ENCODE measurements at regions not wholly inside any gene's neighbourhood (a gene's known extent, or its start where the extent isn't known, plus 50 kb on each side); places are given as distances from the start of the nearest gene placed in this dataset.
"Not testable (repeated sequence)": the region's sequence is repeated elsewhere in the genome, so short reads cannot be mapped to it uniquely, and the experiment has no call there.

DNA sequence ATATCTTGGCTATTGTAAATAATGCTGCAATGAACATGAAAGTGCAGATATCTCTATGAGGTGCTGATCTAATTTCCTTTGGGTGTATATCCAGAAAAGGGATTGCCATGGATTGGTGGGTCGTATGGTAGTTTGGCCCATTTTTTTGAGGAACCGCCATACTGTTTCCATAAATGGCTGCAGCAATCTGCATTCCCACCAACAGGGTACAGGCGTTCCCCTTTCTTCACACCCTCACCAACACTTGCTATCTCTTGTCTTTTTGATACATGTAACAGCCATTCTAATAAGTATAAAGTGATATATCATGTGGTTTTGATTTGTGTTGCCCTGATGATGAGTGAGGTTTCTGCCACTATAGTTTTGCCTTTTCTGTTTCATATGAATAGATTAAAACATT, 146.7 kb downstream of the NR2F2 start (continued):
- TF ChIP-seq CDX4 (CRISPR knock-in tag; IDR thresholded peaks at IDR 0.05; ENCODE audit: borderline replicate concordance) = no peak
- TF ChIP-seq ZNF512 (CRISPR knock-in tag; IDR thresholded peaks at IDR 0.05; ENCODE audit: borderline replicate concordance) = no peak
- TF ChIP-seq NR3C1 (CRISPR knock-in tag; conservative IDR thresholded peaks at IDR 0.05; ENCODE audit: low read depth) = no peak
- TF ChIP-seq ETV6 (CRISPR knock-in tag; IDR thresholded peaks at IDR 0.05) = no peak
- no peak for TF ChIP-seq ATF6 (CRISPR knock-in tag; IDR thresholded peaks at IDR 0.05)
- TF ChIP-seq ZBTB43 (CRISPR knock-in tag; IDR thresholded peaks at IDR 0.05) = no peak

DNA sequence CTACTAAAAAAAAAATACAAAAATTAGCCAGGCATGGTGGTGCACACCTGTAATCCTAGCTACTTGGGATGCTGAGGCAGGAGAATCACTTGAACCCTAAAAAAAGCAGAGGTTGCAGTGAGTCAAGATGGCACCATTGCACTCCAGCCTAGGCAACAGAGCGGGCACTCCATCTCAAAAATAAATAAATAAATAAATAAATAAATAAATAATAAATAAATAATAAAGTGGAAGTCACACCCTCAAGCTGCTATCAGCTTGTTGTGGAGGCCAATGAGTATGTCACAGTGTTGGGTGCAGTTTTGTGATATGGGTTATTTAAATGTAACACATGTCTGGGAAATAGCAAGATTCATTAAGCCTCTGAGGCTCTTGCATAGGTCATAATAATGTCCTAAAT, 153.9 kb downstream of the NR2F2 start:
- H3K4me3 Mint-ChIP-seq; H3K27me3 Mint-ChIP-seq (ENCODE audit: low read depth); H3K36me3 Mint-ChIP-seq; ATAC-seq; H3K4me1 Mint-ChIP-seq; CTCF ChIA-PET; H3K27ac Mint-ChIP-seq; POLR2A ChIA-PET; H3K9me3 Mint-ChIP-seq; DNase-seq (ENCODE audit: low spot score): not testable (repeated sequence)

GRCh38 chr15:96484830-96485229, 154.3 kb downstream of the NR2F2 start:
- Mint-ChIP-seq H3K27me3 (ENCODE audit: low read depth) (no peaks in the 10 kb centered on the region), H3K27ac (no peak overlapping the region), H3K9me3 (no peaks in the 10 kb centered on the region), H3K4me1 (0 out of 2 replicates have a peak, but pooled peaks cover 3% of the 10 kb centered on the region), H3K4me3 (no peak overlapping the region), H3K36me3 (no peaks in the 10 kb centered on the region)
- TF ChIP-seq ESRRA (CRISPR knock-in tag; IDR thresholded peaks at IDR 0.05; ENCODE audit: borderline replicate concordance) (no peak), OVOL2 (CRISPR knock-in tag; IDR thresholded peaks at IDR 0.05; ENCODE audit: borderline replicate concordance) (no peak), NFYB (CRISPR knock-in tag; conservative IDR thresholded peaks at IDR 0.05; ENCODE audit: low read depth) (no peak), ZNF425 (CRISPR knock-in tag; conservative IDR thresholded peaks at IDR 0.05) (no peak), ATF3 (CRISPR knock-in tag; conservative IDR thresholded peaks at IDR 0.05) (no peak), NR1H2 (CRISPR knock-in tag; IDR thresholded peaks at IDR 0.05) (no peak), JAZF1 (CRISPR knock-in tag; IDR thresholded peaks at IDR 0.05) (no peak), NR2C2 (CRISPR knock-in tag; IDR thresholded peaks at IDR 0.05) (no peak)
- TF ChIP-seq, protein P1, sequence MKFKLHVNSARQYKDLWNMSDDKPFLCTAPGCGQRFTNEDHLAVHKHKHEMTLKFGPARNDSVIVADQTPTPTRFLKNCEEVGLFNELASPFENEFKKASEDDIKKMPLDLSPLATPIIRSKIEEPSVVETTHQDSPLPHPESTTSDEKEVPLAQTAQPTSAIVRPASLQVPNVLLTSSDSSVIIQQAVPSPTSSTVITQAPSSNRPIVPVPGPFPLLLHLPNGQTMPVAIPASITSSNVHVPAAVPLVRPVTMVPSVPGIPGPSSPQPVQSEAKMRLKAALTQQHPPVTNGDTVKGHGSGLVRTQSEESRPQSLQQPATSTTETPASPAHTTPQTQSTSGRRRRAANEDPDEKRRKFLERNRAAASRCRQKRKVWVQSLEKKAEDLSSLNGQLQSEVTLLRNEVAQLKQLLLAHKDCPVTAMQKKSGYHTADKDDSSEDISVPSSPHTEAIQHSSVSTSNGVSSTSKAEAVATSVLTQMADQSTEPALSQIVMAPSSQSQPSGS (CRISPR knock-in tag; IDR thresholded peaks at IDR 0.05; ENCODE audit: borderline replicate concordance, low read depth) = no peak
- CTCF ChIA-PET = no interaction called here
- ATAC-seq (no peak), DNase-seq (ENCODE audit: low spot score) (no peak)
- POLR2A ChIA-PET = no interaction called here

Measured in WTC11 (cell line).